Ovary (tissue), 7 donors: ENCODE measurements at regions not wholly inside any gene's neighbourhood (a gene's known extent, or its start where the extent isn't known, plus 50 kb on each side); places are given as distances from the start of the nearest gene placed in this dataset.

Experiments
- DNase-seq, 5 donors: peaks; one replicate each; pipeline ENCODE4 v3.0.0-alpha.2; 2019 to 2020
- H3K27ac ChIP-seq, 2 donors: fragments of 200-600 bp; one replicate each; pipeline versions ENCODE4 v1.5.1 to v1.8.0; 2019 to 2022
- H3K27me3 ChIP-seq: fragments of 200-600 bp; one replicate; pipeline ENCODE4 v1.8.0; 2022
- H3K36me3 ChIP-seq: fragments of 200-600 bp; sonication (generic); one replicate; pipeline ENCODE4 v1.5.1; 2019
- H3K4me1 ChIP-seq: one replicate; pipeline ENCODE4 v1.8.1; 2013; ENCODE audit warnings: mild to moderate bottlenecking, moderate library complexity; ENCODE audit not compliant: insufficient read depth
- H3K4me3 ChIP-seq: fragments of 200-600 bp; sonication (generic); one replicate; pipeline ENCODE4 v1.5.1; 2017
- H3K9me3 ChIP-seq, 2 donors: fragments of 200-600 bp in 1 of 2; sonication (generic) in 1 of 2; one replicate each; pipeline versions ENCODE4 v1.5.1 to v1.8.1; 2013 to 2019; ENCODE audit warnings: mild to moderate bottlenecking in 1 of 2, moderate library complexity in 1 of 2
- EP300 ChIP-seq: sonication (generic); formaldehyde crosslinking; IDR thresholded peaks from one replicate; pipeline ENCODE4 v1.6.1; 2017; ENCODE audit warnings: antibody characterized with exemption
- POLR2A ChIP-seq: fragments of 450-650 bp; IDR thresholded peaks from one replicate; pipeline ENCODE4 v1.6.1; 2017; ENCODE audit warnings: antibody characterized with exemption, mild to moderate bottlenecking, moderate library complexity
- WGBS, 3 donors: extraction: QIAGEN DNeasy Blood & Tissue Kit in 1 of 3; methylation state at CpG; one replicate each; pipeline versions ENCODE4 v1.1.5 to v1.1.7; 2013 to 2017; 5-methylcytosine and 5-hydroxymethylcytosine counted together
- intact Hi-C, 4 donors: fragments of 100-400 bp; cut with DNase I; formaldehyde crosslinking; loops; one replicate each; pipeline versions ENCODE4 v1.11.0 to v1.15.1; 2022 to 2023
- TF ChIP-seq, protein P1 (sequence below), 3 donors: fragments of 450-650 bp in 2 of 3; fragments of 200-600 bp in 1 of 3; IDR thresholded peaks; one replicate each; pipeline versions ENCODE4 v1.5.1 to v1.8.0; 2016 to 2022; ENCODE audit warnings: antibody characterized with exemption in 3 of 3, mild to moderate bottlenecking in 1 of 3
- donor health status: DM: no; HTN: no; CAD: no; lungs with moderate emphysema.
- donor health status: DM: no; HTN: no; CAD: no.
- donor health status: Bipolar disorder and iron deficiency.
- donor health status: DM: no; HTN: no; CAD: no.
- donor health status: DM: yes; HTN: yes; CAD: no.

DNA sequence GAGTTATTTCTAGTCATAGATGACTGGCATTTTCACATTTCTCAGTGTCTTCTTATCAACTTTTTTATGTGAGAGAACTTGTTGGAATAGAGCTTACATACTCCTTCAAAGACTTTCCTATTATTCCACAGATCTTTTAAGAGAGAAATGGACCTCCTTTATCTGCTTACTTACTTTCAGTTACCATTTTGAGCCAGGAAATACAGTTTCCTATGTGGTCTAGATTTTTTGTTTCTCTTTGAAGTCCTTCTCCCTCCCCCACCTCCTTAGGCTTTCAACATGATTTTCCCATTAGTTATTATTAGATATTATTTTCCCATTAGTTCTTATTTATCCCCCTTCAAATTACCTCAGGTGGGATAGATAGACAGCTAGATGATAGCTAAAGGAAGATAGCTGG, 289.1 kb upstream of the ITGA1 start:
- intact Hi-C loops: no loop called here
- H3K27me3 ChIP-seq: no peaks in the 10 kb centered on the region

DNA sequence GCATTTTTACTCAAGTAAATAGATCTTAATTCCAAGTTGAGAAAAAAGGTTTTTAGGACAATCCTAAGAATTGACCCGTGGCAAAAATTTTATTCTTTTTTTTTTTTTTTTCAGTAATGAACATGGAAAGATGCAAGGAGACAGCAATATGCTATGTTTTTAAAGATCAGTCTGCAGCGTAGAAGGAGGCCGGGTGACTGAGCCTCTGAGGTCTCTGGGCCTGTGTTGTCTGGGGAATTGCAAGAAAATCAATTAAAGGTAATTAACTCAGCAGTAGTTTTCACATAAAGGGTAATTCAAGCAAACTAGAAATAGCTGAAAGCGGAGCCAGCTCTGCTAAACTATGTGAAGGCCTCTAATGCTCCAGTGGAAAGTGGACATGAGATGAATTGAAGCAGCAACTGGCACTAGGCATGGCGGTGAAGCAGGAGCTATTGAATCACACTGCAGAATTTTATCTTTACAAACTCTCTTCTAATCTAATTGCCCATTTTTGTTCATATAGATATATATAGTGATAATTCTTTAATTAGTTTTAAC, 285.2 kb upstream of the ITGA1 start:
- Histone ChIP-seq H3K27me3 (no peaks in the 10 kb centered on the region), H3K4me1 (no peaks in the 10 kb centered on the region)
- intact Hi-C loops: no loop called here

More for the DNA sequence above, 289.1 kb upstream of the ITGA1 start:
- Histone ChIP-seq H3K4me1 (no peaks in the 10 kb centered on the region), H3K4me3 (no peak overlapping the region), H3K36me3 (no peaks in the 10 kb centered on the region), H3K9me3 (no peaks in the 10 kb centered on the region), H3K27ac (no peak overlapping the region)
- TF ChIP-seq, protein P1, sequence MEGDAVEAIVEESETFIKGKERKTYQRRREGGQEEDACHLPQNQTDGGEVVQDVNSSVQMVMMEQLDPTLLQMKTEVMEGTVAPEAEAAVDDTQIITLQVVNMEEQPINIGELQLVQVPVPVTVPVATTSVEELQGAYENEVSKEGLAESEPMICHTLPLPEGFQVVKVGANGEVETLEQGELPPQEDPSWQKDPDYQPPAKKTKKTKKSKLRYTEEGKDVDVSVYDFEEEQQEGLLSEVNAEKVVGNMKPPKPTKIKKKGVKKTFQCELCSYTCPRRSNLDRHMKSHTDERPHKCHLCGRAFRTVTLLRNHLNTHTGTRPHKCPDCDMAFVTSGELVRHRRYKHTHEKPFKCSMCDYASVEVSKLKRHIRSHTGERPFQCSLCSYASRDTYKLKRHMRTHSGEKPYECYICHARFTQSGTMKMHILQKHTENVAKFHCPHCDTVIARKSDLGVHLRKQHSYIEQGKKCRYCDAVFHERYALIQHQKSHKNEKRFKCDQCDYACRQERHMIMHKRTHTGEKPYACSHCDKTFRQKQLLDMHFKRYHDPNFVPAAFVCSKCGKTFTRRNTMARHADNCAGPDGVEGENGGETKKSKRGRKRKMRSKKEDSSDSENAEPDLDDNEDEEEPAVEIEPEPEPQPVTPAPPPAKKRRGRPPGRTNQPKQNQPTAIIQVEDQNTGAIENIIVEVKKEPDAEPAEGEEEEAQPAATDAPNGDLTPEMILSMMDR (IDR thresholded peaks at IDR 0.05): no peak
- TF ChIP-seq EP300 (no peak), POLR2A (no peak)
- DNase-seq: no peak

DNA sequence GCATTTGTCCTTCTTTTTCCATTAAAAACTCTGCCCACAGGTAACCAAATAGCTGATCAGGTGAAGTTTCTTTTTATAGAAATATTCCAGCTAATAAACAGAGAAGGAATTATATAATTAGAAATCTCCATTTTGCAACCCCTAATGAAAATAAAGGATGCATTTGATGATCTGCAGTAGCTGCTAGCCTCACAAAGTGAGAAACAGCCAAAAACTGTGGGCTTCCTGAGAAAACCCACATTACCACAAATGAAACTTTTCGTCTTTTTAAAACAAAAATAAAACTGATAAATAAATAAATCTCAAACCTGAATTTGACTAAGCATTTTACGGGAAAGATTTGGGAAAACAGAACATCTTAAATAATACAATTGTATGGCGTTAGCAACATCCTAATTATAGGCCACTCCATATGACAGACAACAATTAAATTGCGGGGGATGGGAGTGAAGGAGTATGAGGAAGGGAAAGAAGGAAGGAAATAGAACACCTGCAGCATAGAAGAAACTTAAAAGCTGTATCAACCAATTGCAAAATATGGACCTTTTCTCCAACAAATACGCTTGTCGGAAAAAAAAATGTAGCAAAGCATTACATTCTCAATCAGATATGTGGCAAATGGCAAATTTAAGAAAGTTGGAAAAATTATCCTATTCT, 283.0 kb upstream of the ITGA1 start:
- H3K27me3 ChIP-seq: no peaks in the 10 kb centered on the region
- WGBS, 3 donors: 77 to 85% (median 78%) methylated on average over 6 of the region's 6 CpGs
- intact Hi-C loops: no loop called here

More for the DNA sequence above, 285.2 kb upstream of the ITGA1 start:
- Histone ChIP-seq H3K27ac (no peak overlapping the region), H3K9me3 (no peaks in the 10 kb centered on the region), H3K4me3 (no peak overlapping the region), H3K36me3 (no peaks in the 10 kb centered on the region)
- TF ChIP-seq EP300 (no peak), POLR2A (no peak)
- TF ChIP-seq, protein P1 (IDR thresholded peaks at IDR 0.05): no peak
- DNase-seq: no peak
- 68 to 86% (median 75%) methylated on average over 5 of the region's 5 CpGs for WGBS, 3 donors

DNA sequence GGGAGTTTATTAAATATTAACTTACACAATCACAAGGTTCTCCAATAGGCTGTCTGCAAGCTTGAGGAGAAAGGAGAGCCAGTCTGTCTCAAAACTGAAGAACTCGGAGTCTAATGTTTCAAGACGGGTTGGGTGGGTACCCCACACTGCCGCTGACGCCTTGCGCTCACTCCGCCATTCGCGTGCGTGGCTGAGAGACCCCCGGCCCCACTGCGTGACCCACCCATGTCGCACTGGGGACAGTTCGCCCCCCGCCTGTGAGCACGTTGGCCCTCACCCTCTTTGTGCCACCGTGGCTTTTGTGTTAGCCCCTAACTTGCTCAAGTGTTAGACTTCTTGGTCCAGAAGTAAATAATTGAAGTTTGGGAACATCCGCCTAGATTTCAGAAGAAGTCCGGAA, 270.0 kb upstream of the ITGA1 start:
- DNase-seq: no peak
- Histone ChIP-seq H3K27me3 (peaks cover 2% of the 10 kb centered on the region), H3K4me1 (no peaks in the 10 kb centered on the region), H3K9me3 (no peaks in the 10 kb centered on the region), H3K36me3 (no peaks in the 10 kb centered on the region), H3K27ac (no peak overlapping the region), H3K4me3 (no peak overlapping the region)
- intact Hi-C loops: no loop called here
- TF ChIP-seq, protein P1 (IDR thresholded peaks at IDR 0.05): no peak
- TF ChIP-seq POLR2A: no peak
- TF ChIP-seq EP300: no peak
- 90 to 95% (median 95%) methylated on average over 18 of the region's 18 CpGs for WGBS, 3 donors

More for the DNA sequence above, 283.0 kb upstream of the ITGA1 start:
- Histone ChIP-seq H3K4me3 (no peak overlapping the region), H3K27ac (no peak overlapping the region), H3K36me3 (no peaks in the 10 kb centered on the region), H3K9me3 (no peaks in the 10 kb centered on the region), H3K4me1 (no peaks in the 10 kb centered on the region)
- no peak for DNase-seq
- TF ChIP-seq, protein P1 (IDR thresholded peaks at IDR 0.05): no peak
- TF ChIP-seq POLR2A: no peak
- TF ChIP-seq EP300: no peak
